GM12878 (cell line): ENCODE measurements at regions not wholly inside any gene's neighbourhood (a gene's known extent, or its start where the extent isn't known, plus 50 kb on each side); places are given as distances from the start of the nearest gene placed in this dataset.

Source experiments
- ATAC-seq: fragments of 200-7000 bp; cut with Tn5 transposase; 3 replicates; pipeline ENCODE4 v1.9.1; 2020; ENCODE audit warnings: mild to moderate bottlenecking, moderate library complexity
- BruUV-seq: library from RNA; stranded (reverse); fragments of 400-500 nt; replicated peaks from 2 replicates; lab custom pipeline; 2021; lab: Mats Ljungman, UMichigan
- CTCF ChIA-PET: fragments of 300-600 bp; sonication (Branson Sonifier 250); formaldehyde crosslinking; extraction: SDS; loops from one replicate; lab custom pipeline; 2021; ENCODE audit warnings: inconsistent platforms; lab: Yijun Ruan, JAX
- POLR2A ChIA-PET: fragments of 350-600 bp; formaldehyde crosslinking; extraction: SDS; loops from one replicate; lab custom pipeline; 2021; ENCODE audit warnings: inconsistent platforms; lab: Charles Lee
- RAD21 ChIA-PET: fragments of 300-600 bp; sonication (Branson Sonifier 250); formaldehyde crosslinking; loops from one replicate; lab custom pipeline; 2023; ENCODE audit warnings: antibody characterized with exemption; ENCODE audit not compliant: unreplicated experiment; lab: Charles Lee
- SMC1A ChIA-PET: fragments of 300-600 bp; sonication (Branson Sonifier 250); formaldehyde crosslinking; loops from one replicate; lab custom pipeline; 2023; ENCODE audit not compliant: unreplicated experiment, uncharacterized antibody; lab: Charles Lee
- DNase-seq: peaks from one replicate; pipeline ENCODE4 v3.0.0-alpha.2; 2011; ENCODE audit warnings: low read depth, low spot score
- FAIRE-seq: peaks from 3 replicates; lab custom pipeline; 2011; peaks lifted over from hg19 to GRCh38; lab: Jason Lieb, UNC
- H2AFZ ChIP-seq: 2 replicates; pipeline ENCODE4 v1.6.0; 2011; ENCODE audit warnings: low read depth, low read length, control low read depth; ENCODE audit not compliant: control insufficient read depth
- H3K27ac ChIP-seq: 2 replicates; pipeline ENCODE4 v1.5.1; 2011; ENCODE audit warnings: control low read depth; ENCODE audit not compliant: control insufficient read depth, insufficient read depth
- H3K27me3 ChIP-seq, 2 experiments: replicated peaks in 1 of 2; 2 replicates each; pipeline versions ENCODE4 v1.6.0 to v1.6.1; 2011; ENCODE audit warnings: low read length in 1 of 2; ENCODE audit not compliant: control insufficient read depth in 2 of 2, insufficient read depth in 2 of 2
- H3K36me3 ChIP-seq, 2 experiments: 2 replicates each; pipeline ENCODE4 v1.5.1; 2011; ENCODE audit warnings: low read length in 1 of 2; ENCODE audit not compliant: control insufficient read depth in 2 of 2, insufficient read depth in 2 of 2
- H3K4me1 ChIP-seq: 2 replicates; pipeline ENCODE4 v1.6.1; 2011; ENCODE audit warnings: mild to moderate bottlenecking, low read length, moderate library complexity, mixed read lengths; ENCODE audit not compliant: control insufficient read depth, insufficient read depth
- H3K4me2 ChIP-seq: 2 replicates; pipeline ENCODE4 v1.6.0; 2011; ENCODE audit warnings: control low read depth; ENCODE audit not compliant: control insufficient read depth, insufficient read depth
- H3K4me3 ChIP-seq: fragments of 200-600 bp; sonication (generic); 2 replicates; pipeline ENCODE4 v1.5.1; 2016
- H3K79me2 ChIP-seq: 2 replicates; pipeline ENCODE4 v1.6.0; 2011; ENCODE audit warnings: low read length; ENCODE audit not compliant: control insufficient read depth, insufficient read depth
- H3K9ac ChIP-seq: 2 replicates; pipeline ENCODE4 v1.8.0; 2011; ENCODE audit warnings: low read length, control low read depth, mixed read lengths; ENCODE audit not compliant: control insufficient read depth, insufficient read depth
- H3K9me3 ChIP-seq: replicated peaks from 3 replicates; pipeline ENCODE4 v1.5.1; 2011; ENCODE audit warnings: mild to moderate bottlenecking, low read length; ENCODE audit not compliant: control insufficient read depth, insufficient read depth
- H4K20me1 ChIP-seq: 2 replicates; pipeline ENCODE4 v1.6.0; 2011; ENCODE audit not compliant: control insufficient read depth, insufficient read depth
- BMI1 ChIP-seq: fragments of 450-650 bp; IDR thresholded peaks from 2 replicates; pipeline ENCODE4 v1.6.1; 2016; ENCODE audit warnings: mild to moderate bottlenecking, moderate library complexity, borderline replicate concordance
- CBFB ChIP-seq: IDR thresholded peaks from 2 replicates; pipeline ENCODE4 v1.6.1; 2016; ENCODE audit warnings: antibody characterized with exemption, low read depth
- CEBPB ChIP-seq, 2 experiments: fragments of 150-350 bp in 1 of 2; IDR thresholded peaks; 2 replicates each; pipeline ENCODE4 v1.6.1; 2012 to 2014; ENCODE audit warnings: low read depth in 2 of 2, low read length in 2 of 2, borderline replicate concordance in 1 of 2, inconsistent platforms in 1 of 2
- CREM ChIP-seq: IDR thresholded peaks from 2 replicates; pipeline ENCODE4 v1.6.1; 2014; ENCODE audit warnings: antibody characterized with exemption, low read depth
- KDM1A ChIP-seq: fragments of 200-600 bp; sonication (generic); IDR thresholded peaks from 2 replicates; pipeline ENCODE4 v1.6.1; 2016; ENCODE audit warnings: borderline replicate concordance
- LARP7 ChIP-seq: fragments of 450-650 bp; IDR thresholded peaks from 2 replicates; pipeline ENCODE4 v1.6.1; 2017; ENCODE audit warnings: mild to moderate bottlenecking
- NFIC ChIP-seq: IDR thresholded peaks from 2 replicates; pipeline ENCODE4 v1.6.1; 2012; ENCODE audit warnings: low read depth, mild to moderate bottlenecking, inconsistent platforms, low read length, moderate library complexity
- NFYA ChIP-seq: IDR thresholded peaks from 2 replicates; pipeline ENCODE4 v1.6.1; 2011; ENCODE audit warnings: low read depth, mild to moderate bottlenecking, low read length, improper control_type of control experiment, borderline replicate concordance
- NFYB ChIP-seq: IDR thresholded peaks from 2 replicates; pipeline ENCODE4 v1.6.1; 2011; ENCODE audit warnings: low read depth, mild to moderate bottlenecking, low read length, improper control_type of control experiment, moderate library complexity; ENCODE audit not compliant: insufficient read depth
- RUNX3 ChIP-seq: IDR thresholded peaks from 2 replicates; pipeline ENCODE4 v1.6.1; 2012; ENCODE audit warnings: low read length, inconsistent platforms
- SIX5 ChIP-seq: IDR thresholded peaks from 2 replicates; pipeline ENCODE4 v1.6.1; 2011; ENCODE audit warnings: mild to moderate bottlenecking, low read depth, low read length, moderate library complexity; ENCODE audit not compliant: severe bottlenecking
- STAT1 ChIP-seq: fragments of 450-650 bp; conservative IDR thresholded peaks from 2 replicates; pipeline ENCODE4 v1.6.1; 2014; ENCODE audit warnings: antibody characterized with exemption, mild to moderate bottlenecking
- TAF1 ChIP-seq: IDR thresholded peaks from 2 replicates; pipeline ENCODE4 v1.6.1; 2011; ENCODE audit warnings: mild to moderate bottlenecking, low read depth, low read length, borderline replicate concordance
- YBX1 ChIP-seq: fragments of 450-650 bp; IDR thresholded peaks from 2 replicates; pipeline ENCODE4 v1.6.1; 2016; ENCODE audit warnings: antibody characterized with exemption
- ZSCAN29 ChIP-seq: fragments of 450-650 bp; IDR thresholded peaks from 2 replicates; pipeline ENCODE4 v1.6.1; 2017; ENCODE audit warnings: mild to moderate bottlenecking, moderate library complexity
- WGBS: methylation state at CpG from one replicate; pipeline ENCODE4 v1.1.6; 2016; ENCODE audit warnings: low lambda C conversion rate; ENCODE audit not compliant: insufficient replicate concordance, insufficient coverage; ENCODE audit errors: missing lambda C conversion rate; 5-methylcytosine and 5-hydroxymethylcytosine counted together
- in situ Hi-C: fragments of 300-500 bp; cut with MboI; formaldehyde crosslinking; loops from 9 replicates; pipeline ENCODE4 v1.14.3; 2018; ENCODE audit warnings: mixed read lengths
- intact Hi-C: fragments of 100-400 bp; cut with micrococcal nuclease; formaldehyde crosslinking; loops from one replicate; pipeline ENCODE4 v1.14.2; 2022; ENCODE audit not compliant: unreplicated experiment
- TF ChIP-seq, protein P1 (sequence below): IDR thresholded peaks from 2 replicates; pipeline ENCODE4 v1.6.1; 2012; ENCODE audit warnings: low read length, inconsistent platforms

DNA sequence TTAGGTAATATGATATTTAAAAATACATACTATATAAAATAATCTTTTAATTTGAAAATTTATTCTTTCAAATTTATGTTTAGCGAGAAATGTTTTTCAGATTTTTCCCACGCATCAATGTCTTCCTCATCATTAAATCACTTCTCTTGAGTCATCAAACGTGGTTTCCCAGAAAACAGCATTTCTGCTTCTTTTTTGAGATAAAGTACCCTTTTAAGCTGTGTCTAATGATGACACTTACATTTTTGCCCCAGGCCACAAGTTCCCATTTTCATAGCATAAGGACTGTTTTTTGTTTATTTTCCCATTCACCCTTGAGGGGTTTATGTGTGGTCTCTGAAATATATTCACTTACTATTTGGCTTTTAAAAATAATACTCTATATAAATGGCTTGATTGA lies 139.0 kb upstream of the HS3ST3A1 start:
- ChIA-PET RAD21 (no interaction called here), CTCF (no interaction called here), POLR2A (no interaction called here), SMC1A (no interaction called here)
- in situ Hi-C loops (no loop called here), intact Hi-C loops (no loop called here)
- no peaks in the 10 kb centered on the region for H3K36me3 ChIP-seq
- no peaks in the 10 kb centered on the region for H3K4me1 ChIP-seq
- H3K9me3 ChIP-seq = no peaks in the 10 kb centered on the region; the same call in 2 of the 3 replicates
- BruUV-seq = no TSS peak
- no peak for DNase-seq
- no peak overlapping the region for H2AFZ ChIP-seq
- ATAC-seq = no peak
- FAIRE-seq = no peak
- no peak overlapping the region for H3K9ac ChIP-seq
- WGBS = 47% methylated on average over 3 of the region's 3 CpGs
- H3K4me3 ChIP-seq = no peak overlapping the region
- no peak for TF ChIP-seq SIX5
- TF ChIP-seq LARP7 = no peak
- TF ChIP-seq KDM1A = no peak
- TF ChIP-seq NFIC = no peak
- TF ChIP-seq NFYA = no peak
- TF ChIP-seq CEBPB (IDR thresholded peaks at IDR 0.05; ENCODE audit: borderline replicate concordance in 1 of 2, low read depth in 2 of 2, low read length in 2 of 2) = no peak
- no peak for TF ChIP-seq CREM
- no peak for TF ChIP-seq BMI1
- no peak for TF ChIP-seq RUNX3
- no peaks in the 10 kb centered on the region for H3K79me2 ChIP-seq
- no peak overlapping the region for H3K27ac ChIP-seq
- H4K20me1 ChIP-seq = no peaks in the 10 kb centered on the region
- H3K4me2 ChIP-seq = no peak overlapping the region
- no peaks in the 10 kb centered on the region for H3K27me3 ChIP-seq

DNA sequence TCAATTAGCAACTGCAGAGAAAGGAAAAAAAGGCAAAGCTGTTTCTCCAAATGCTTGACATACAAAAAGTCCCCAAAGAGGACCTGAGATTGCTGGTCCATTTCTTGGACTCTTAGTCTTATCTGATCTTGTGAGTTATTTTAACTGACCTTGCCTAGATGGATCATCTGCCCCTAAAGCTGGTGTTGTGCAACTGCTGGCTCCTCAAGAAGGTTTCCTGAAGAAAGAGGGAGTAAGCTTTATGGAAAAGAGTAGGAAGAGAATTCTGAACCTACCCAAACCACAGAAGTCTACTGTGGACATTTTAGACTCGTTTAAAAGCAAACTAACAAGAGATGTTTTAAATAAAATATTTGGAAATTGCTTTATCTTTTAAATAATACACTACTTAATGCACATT lies 140.0 kb upstream of the HS3ST3A1 start:
- intact Hi-C loops = no loop called here
- TF ChIP-seq ZSCAN29 (no peak), STAT1 (no peak), CBFB (no peak), TAF1 (no peak), NFYB (no peak), YBX1 (no peak)
- TF ChIP-seq, protein P1, sequence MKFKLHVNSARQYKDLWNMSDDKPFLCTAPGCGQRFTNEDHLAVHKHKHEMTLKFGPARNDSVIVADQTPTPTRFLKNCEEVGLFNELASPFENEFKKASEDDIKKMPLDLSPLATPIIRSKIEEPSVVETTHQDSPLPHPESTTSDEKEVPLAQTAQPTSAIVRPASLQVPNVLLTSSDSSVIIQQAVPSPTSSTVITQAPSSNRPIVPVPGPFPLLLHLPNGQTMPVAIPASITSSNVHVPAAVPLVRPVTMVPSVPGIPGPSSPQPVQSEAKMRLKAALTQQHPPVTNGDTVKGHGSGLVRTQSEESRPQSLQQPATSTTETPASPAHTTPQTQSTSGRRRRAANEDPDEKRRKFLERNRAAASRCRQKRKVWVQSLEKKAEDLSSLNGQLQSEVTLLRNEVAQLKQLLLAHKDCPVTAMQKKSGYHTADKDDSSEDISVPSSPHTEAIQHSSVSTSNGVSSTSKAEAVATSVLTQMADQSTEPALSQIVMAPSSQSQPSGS = no peak
- Histone ChIP-seq H3K27ac (no peak overlapping the region), H3K27me3 (no peaks in the 10 kb centered on the region), H3K79me2 (no peaks in the 10 kb centered on the region), H3K9me3 (no peaks in the 10 kb centered on the region; the same call in 1 of the 3 replicates), H2AFZ (no peak overlapping the region), H3K36me3 (no peaks in the 10 kb centered on the region), H3K4me3 (no peak overlapping the region), H3K4me1 (no peaks in the 10 kb centered on the region), H4K20me1 (no peaks in the 10 kb centered on the region), H3K4me2 (no peak overlapping the region), H3K9ac (no peak overlapping the region)
- WGBS = 4% methylated on average over 1 of the region's 1 CpG
- POLR2A ChIA-PET = no interaction called here
- SMC1A ChIA-PET = no interaction called here
- BruUV-seq = no TSS peak
- FAIRE-seq (no peak), DNase-seq (no peak), ATAC-seq (no peak)
- in situ Hi-C loops = no loop called here
- RAD21 ChIA-PET = no interaction called here
- CTCF ChIA-PET = no interaction called here
